GM12874 (cell line): ENCODE measurements at regions not wholly inside any gene's neighbourhood (a gene's known extent, or its start where the extent isn't known, plus 50 kb on each side); places are given as distances from the start of the nearest gene placed in this dataset.

ENCODE experiments used
- CTCF ChIP-seq: IDR thresholded peaks from 2 replicates; pipeline ENCODE4 v1.5.1; 2011; ENCODE audit warnings: low read depth, mild to moderate bottlenecking, control low read depth, low read length, moderate library complexity; ENCODE audit not compliant: insufficient read depth

DNA sequence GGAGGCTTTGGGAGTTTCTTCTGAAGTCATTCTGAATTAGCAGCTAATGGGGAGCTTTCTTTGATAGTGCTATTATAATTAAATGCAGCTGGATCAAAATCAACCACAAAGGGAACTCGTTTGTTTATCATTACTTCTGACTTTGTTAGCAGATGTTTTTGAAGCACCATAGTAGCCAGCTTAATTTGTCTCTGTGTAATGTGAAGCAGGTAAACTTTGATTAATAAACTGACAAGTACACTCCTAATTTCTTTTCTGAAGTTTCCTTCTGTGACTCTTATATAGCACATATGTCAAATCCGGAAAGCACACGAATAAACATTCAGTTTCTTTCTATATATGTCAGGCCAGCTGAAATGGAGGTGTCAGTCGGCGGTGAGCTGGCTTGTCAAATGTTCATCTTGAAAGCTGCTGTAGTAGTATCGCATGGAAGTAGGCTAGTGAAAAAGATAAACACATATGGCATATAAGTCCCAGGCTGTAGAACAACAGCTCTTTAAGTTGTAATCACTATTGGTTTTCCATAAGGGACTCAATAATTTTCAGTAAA is 451.9 kb upstream of the ZEB2 start:
- TF ChIP-seq CTCF: no peak

DNA sequence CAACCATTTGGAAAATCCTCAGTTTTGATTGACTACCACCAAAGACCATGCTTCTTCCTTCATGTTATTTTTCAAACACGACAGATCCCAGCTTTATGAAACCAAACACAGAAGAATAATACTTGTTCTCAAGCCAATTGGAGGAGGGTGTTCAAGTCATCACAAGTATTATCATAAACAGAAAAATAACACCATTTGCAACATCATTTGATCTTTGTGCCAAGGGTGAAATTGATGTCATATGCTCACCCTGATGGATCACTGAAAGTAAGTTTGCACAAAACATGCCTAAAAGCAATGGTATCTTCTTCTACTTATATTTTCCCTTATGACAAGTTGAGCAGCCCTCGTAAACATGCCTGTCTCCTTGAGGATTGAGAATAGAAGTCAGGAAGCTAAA is 448.0 kb upstream of the ZEB2 start:
- TF ChIP-seq CTCF: no peak

- TF ChIP-seq CTCF: no peak
Observed at GRCh38 chr2:144965172-144965571, 445.3 kb upstream of the ZEB2 start.

GRCh38 chr2:144963031-144963430 is 443.1 kb upstream of the ZEB2 start:
- TF ChIP-seq CTCF: no peak

GRCh38 chr2:144959416-144959815 is 439.5 kb upstream of the ZEB2 start:
- TF ChIP-seq CTCF: no peak

GRCh38 chr2:144950899-144951560 is 431.1 kb upstream of the ZEB2 start:
- TF ChIP-seq CTCF: no peak

- no peak for TF ChIP-seq CTCF
Observed at GRCh38 chr2:144948205-144948855, 428.4 kb upstream of the ZEB2 start.
